H1 (cell line): ENCODE measurements at regions not wholly inside any gene's neighbourhood (a gene's known extent, or its start where the extent isn't known, plus 50 kb on each side); places are given as distances from the start of the nearest gene placed in this dataset.

Experiments used
- CTCF ChIP-seq, 3 experiments: IDR thresholded peaks; 1 replicate in 2 of 3; 2 replicates in 1 of 3; pipeline versions ENCODE4 v1.5.1 to v1.6.1; 2011; ENCODE audit warnings: low read length in 3 of 3, mild to moderate bottlenecking in 3 of 3, inconsistent platforms in 2 of 3, low read depth in 1 of 3, moderate library complexity in 1 of 3; ENCODE audit not compliant: insufficient read depth in 1 of 3; ENCODE audit errors: control extremely low read depth in 1 of 3
- TBP ChIP-seq: IDR thresholded peaks from 2 replicates; pipeline ENCODE4 v1.6.1; 2011; ENCODE audit warnings: low read depth, low read length, improper control_type of control experiment

GRCh38 chr2:188664416-188664815 lies 309.8 kb upstream of the COL3A1 start (continued):
- no peak for TF ChIP-seq CTCF (IDR thresholded peaks at IDR 0.05; ENCODE audit: control extremely low read depth in 1 of 3, insufficient read depth in 1 of 3, low read depth in 1 of 3, low read length in 3 of 3)
- no peak for TF ChIP-seq TBP
